ENCODE measurements at regions not wholly inside any gene's neighbourhood (a gene's known extent, or its start where the extent isn't known, plus 50 kb on each side); places are given as distances from the start of the nearest gene placed in this dataset.

GRCh38 chr13:65936249-65936648 is 1293.9 kb downstream of the PCDH9 start (continued):
- TF ChIP-seq E2F5 (CRISPR knock-in tag; IDR thresholded peaks at IDR 0.05), result no peak
- TF ChIP-seq TP53 (CRISPR knock-in tag; IDR thresholded peaks at IDR 0.05), result no peak
- no peak for TF ChIP-seq E2F4 (CRISPR knock-in tag; IDR thresholded peaks at IDR 0.05; ENCODE audit: borderline replicate concordance, low read depth)
- no peak for TF ChIP-seq JUN (CRISPR knock-in tag; IDR thresholded peaks at IDR 0.05)
- TF ChIP-seq CREB1 (CRISPR knock-in tag; IDR thresholded peaks at IDR 0.05), result no peak
- TF ChIP-seq CDX4 (CRISPR knock-in tag; IDR thresholded peaks at IDR 0.05; ENCODE audit: borderline replicate concordance), result no peak
- TF ChIP-seq ZNF263 (CRISPR knock-in tag; IDR thresholded peaks at IDR 0.05; ENCODE audit: low read depth), result no peak
- no peak for TF ChIP-seq NFE2L1 (CRISPR knock-in tag; IDR thresholded peaks at IDR 0.05)

- H3K27me3 Mint-ChIP-seq (ENCODE audit: low read depth), result no peaks in the 10 kb centered on the region
- H3K27ac Mint-ChIP-seq, result no peak overlapping the region
- DNase-seq (ENCODE audit: low spot score) (no peak), ATAC-seq (no peak)
- H3K4me3 Mint-ChIP-seq, result no peak overlapping the region
- H3K36me3 Mint-ChIP-seq, result no peaks in the 10 kb centered on the region
- peaks cover 4% of the 10 kb centered on the region; the same call in 1 of the 2 replicates for H3K9me3 Mint-ChIP-seq
- ChIA-PET CTCF (no interaction called here), POLR2A (no interaction called here)
- H3K4me1 Mint-ChIP-seq, result peaks cover 2% of the 10 kb centered on the region; the same call in 1 of the 2 replicates
- no peak for TF ChIP-seq JUN (CRISPR knock-in tag; IDR thresholded peaks at IDR 0.05)
- no peak for TF ChIP-seq ZNF425 (CRISPR knock-in tag; conservative IDR thresholded peaks at IDR 0.05)
- no peak for TF ChIP-seq NR3C1 (CRISPR knock-in tag; conservative IDR thresholded peaks at IDR 0.05; ENCODE audit: low read depth)
- TF ChIP-seq FOXK1 (CRISPR knock-in tag; IDR thresholded peaks at IDR 0.05), result no peak
- TF ChIP-seq PRRX2 (CRISPR knock-in tag; IDR thresholded peaks at IDR 0.05), result no peak
- TF ChIP-seq USF1 (CRISPR knock-in tag; IDR thresholded peaks at IDR 0.05), result no peak
- TF ChIP-seq FOXP1 (CRISPR knock-in tag; IDR thresholded peaks at IDR 0.05; ENCODE audit: borderline replicate concordance), result no peak
- no peak for TF ChIP-seq NR2C2 (CRISPR knock-in tag; IDR thresholded peaks at IDR 0.05)
- no peak for TF ChIP-seq AFF4 (CRISPR knock-in tag; IDR thresholded peaks at IDR 0.05; ENCODE audit: borderline replicate concordance)
- no peak for TF ChIP-seq ZNF512 (CRISPR knock-in tag; IDR thresholded peaks at IDR 0.05; ENCODE audit: borderline replicate concordance)
- no peak for TF ChIP-seq SP1 (CRISPR knock-in tag; conservative IDR thresholded peaks at IDR 0.05)
- no peak for TF ChIP-seq E2F4 (CRISPR knock-in tag; IDR thresholded peaks at IDR 0.05; ENCODE audit: borderline replicate concordance, low read depth)
Measured at GRCh38 chr13:65932587-65933239, 1297.4 kb downstream of the PCDH9 start.
